ENCODE measurements at regions not wholly inside any gene's neighbourhood (a gene's known extent, or its start where the extent isn't known, plus 50 kb on each side); places are given as distances from the start of the nearest gene placed in this dataset.

DNA sequence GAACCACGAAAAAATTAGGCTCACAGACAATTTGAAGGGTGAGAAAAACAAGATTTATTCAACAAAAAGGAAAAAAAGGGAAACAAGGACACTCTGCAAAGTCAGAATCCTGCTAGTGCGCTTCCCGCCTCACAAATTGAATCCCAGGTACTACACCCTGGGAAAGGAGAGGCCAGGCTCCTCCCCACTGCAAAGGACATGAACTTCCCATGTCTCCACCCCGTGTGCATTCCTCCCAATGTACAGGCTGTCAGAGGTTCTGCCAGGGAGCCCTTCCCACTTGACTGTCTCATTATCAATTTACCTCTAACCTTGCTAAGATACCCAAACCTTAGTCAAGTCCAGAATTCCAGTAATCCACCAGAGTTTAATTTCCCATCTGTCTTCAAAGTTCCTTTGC, 70.4 kb upstream of the CDK1 start:
- no peaks in the 10 kb centered on the region for H3K27me3 ChIP-seq (ENCODE audit: insufficient read depth)
- peaks cover 17% of the 10 kb centered on the region for H3K36me3 Mint-ChIP-seq (ENCODE audit: low read depth)
- no peak overlapping the region for H3K27ac ChIP-seq (ENCODE audit: low read depth)
- H3K9me2 ChIP-seq (ENCODE audit: insufficient read depth), result no peaks in the 10 kb centered on the region
- H4K20me1 ChIP-seq (replicated peaks; ENCODE audit: insufficient read depth), result no peaks in the 10 kb centered on the region
- no peak for TF ChIP-seq ZNF114 (CRISPR knock-in tag; IDR thresholded peaks at IDR 0.05)
- TF ChIP-seq, protein P1, sequence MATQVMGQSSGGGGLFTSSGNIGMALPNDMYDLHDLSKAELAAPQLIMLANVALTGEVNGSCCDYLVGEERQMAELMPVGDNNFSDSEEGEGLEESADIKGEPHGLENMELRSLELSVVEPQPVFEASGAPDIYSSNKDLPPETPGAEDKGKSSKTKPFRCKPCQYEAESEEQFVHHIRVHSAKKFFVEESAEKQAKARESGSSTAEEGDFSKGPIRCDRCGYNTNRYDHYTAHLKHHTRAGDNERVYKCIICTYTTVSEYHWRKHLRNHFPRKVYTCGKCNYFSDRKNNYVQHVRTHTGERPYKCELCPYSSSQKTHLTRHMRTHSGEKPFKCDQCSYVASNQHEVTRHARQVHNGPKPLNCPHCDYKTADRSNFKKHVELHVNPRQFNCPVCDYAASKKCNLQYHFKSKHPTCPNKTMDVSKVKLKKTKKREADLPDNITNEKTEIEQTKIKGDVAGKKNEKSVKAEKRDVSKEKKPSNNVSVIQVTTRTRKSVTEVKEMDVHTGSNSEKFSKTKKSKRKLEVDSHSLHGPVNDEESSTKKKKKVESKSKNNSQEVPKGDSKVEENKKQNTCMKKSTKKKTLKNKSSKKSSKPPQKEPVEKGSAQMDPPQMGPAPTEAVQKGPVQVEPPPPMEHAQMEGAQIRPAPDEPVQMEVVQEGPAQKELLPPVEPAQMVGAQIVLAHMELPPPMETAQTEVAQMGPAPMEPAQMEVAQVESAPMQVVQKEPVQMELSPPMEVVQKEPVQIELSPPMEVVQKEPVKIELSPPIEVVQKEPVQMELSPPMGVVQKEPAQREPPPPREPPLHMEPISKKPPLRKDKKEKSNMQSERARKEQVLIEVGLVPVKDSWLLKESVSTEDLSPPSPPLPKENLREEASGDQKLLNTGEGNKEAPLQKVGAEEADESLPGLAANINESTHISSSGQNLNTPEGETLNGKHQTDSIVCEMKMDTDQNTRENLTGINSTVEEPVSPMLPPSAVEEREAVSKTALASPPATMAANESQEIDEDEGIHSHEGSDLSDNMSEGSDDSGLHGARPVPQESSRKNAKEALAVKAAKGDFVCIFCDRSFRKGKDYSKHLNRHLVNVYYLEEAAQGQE (IDR thresholded peaks at IDR 0.05; ENCODE audit: unreplicated experiment), result no peak
- TF ChIP-seq POLR2AphosphoS5 (IDR thresholded peaks at IDR 0.05; ENCODE audit: low read depth), result no peak
- no peak for TF ChIP-seq NANOG (IDR thresholded peaks at IDR 0.05; ENCODE audit: borderline replicate concordance)
- TF ChIP-seq EZH2 (IDR thresholded peaks at IDR 0.05; ENCODE audit: low read depth, unreplicated experiment), result no peak
- no peak for TF ChIP-seq EZH2phosphoT487 (IDR thresholded peaks at IDR 0.05; ENCODE audit: unreplicated experiment)
- TF ChIP-seq, protein P2, sequence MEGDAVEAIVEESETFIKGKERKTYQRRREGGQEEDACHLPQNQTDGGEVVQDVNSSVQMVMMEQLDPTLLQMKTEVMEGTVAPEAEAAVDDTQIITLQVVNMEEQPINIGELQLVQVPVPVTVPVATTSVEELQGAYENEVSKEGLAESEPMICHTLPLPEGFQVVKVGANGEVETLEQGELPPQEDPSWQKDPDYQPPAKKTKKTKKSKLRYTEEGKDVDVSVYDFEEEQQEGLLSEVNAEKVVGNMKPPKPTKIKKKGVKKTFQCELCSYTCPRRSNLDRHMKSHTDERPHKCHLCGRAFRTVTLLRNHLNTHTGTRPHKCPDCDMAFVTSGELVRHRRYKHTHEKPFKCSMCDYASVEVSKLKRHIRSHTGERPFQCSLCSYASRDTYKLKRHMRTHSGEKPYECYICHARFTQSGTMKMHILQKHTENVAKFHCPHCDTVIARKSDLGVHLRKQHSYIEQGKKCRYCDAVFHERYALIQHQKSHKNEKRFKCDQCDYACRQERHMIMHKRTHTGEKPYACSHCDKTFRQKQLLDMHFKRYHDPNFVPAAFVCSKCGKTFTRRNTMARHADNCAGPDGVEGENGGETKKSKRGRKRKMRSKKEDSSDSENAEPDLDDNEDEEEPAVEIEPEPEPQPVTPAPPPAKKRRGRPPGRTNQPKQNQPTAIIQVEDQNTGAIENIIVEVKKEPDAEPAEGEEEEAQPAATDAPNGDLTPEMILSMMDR (conservative IDR thresholded peaks at IDR 0.05; ENCODE audit: low read depth in 2 of 2), result no peak
- TF ChIP-seq, protein P3, sequence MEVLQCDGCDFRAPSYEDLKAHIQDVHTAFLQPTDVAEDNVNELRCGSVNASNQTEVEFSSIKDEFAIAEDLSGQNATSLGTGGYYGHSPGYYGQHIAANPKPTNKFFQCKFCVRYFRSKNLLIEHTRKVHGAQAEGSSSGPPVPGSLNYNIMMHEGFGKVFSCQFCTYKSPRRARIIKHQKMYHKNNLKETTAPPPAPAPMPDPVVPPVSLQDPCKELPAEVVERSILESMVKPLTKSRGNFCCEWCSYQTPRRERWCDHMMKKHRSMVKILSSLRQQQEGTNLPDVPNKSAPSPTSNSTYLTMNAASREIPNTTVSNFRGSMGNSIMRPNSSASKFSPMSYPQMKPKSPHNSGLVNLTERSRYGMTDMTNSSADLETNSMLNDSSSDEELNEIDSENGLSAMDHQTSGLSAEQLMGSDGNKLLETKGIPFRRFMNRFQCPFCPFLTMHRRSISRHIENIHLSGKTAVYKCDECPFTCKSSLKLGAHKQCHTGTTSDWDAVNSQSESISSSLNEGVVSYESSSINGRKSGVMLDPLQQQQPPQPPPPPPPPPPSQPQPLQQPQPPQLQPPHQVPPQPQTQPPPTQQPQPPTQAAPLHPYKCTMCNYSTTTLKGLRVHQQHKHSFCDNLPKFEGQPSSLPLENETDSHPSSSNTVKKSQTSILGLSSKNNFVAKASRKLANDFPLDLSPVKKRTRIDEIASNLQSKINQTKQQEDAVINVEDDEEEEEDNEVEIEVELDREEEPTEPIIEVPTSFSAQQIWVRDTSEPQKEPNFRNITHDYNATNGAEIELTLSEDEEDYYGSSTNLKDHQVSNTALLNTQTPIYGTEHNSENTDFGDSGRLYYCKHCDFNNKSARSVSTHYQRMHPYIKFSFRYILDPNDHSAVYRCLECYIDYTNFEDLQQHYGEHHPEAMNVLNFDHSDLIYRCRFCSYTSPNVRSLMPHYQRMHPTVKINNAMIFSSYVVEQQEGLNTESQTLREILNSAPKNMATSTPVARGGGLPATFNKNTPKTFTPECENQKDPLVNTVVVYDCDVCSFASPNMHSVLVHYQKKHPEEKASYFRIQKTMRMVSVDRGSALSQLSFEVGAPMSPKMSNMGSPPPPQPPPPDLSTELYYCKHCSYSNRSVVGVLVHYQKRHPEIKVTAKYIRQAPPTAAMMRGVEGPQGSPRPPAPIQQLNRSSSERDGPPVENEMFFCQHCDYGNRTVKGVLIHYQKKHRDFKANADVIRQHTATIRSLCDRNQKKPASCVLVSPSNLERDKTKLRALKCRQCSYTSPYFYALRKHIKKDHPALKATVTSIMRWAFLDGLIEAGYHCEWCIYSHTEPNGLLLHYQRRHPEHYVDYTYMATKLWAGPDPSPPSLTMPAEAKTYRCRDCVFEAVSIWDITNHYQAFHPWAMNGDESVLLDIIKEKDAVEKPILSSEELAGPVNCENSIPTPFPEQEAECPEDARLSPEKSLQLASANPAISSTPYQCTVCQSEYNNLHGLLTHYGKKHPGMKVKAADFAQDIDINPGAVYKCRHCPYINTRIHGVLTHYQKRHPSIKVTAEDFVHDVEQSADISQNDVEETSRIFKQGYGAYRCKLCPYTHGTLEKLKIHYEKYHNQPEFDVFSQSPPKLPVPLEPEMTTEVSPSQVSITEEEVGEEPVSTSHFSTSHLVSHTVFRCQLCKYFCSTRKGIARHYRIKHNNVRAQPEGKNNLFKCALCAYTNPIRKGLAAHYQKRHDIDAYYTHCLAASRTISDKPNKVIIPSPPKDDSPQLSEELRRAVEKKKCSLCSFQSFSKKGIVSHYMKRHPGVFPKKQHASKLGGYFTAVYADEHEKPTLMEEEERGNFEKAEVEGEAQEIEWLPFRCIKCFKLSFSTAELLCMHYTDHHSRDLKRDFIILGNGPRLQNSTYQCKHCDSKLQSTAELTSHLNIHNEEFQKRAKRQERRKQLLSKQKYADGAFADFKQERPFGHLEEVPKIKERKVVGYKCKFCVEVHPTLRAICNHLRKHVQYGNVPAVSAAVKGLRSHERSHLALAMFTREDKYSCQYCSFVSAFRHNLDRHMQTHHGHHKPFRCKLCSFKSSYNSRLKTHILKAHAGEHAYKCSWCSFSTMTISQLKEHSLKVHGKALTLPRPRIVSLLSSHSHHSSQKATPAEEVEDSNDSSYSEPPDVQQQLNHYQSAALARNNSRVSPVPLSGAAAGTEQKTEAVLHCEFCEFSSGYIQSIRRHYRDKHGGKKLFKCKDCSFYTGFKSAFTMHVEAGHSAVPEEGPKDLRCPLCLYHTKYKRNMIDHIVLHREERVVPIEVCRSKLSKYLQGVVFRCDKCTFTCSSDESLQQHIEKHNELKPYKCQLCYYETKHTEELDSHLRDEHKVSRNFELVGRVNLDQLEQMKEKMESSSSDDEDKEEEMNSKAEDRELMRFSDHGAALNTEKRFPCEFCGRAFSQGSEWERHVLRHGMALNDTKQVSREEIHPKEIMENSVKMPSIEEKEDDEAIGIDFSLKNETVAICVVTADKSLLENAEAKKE (CRISPR knock-in tag; IDR thresholded peaks at IDR 0.05), result no peak
- no peak for TF ChIP-seq STAT1 (IDR thresholded peaks at IDR 0.05; ENCODE audit: unreplicated experiment)
- no peak for TF ChIP-seq ZNF331 (CRISPR knock-in tag; IDR thresholded peaks at IDR 0.05; ENCODE audit: low read depth)
- TF ChIP-seq JUNB (IDR thresholded peaks at IDR 0.05; ENCODE audit: unreplicated experiment), result no peak
- TF ChIP-seq, protein P4, sequence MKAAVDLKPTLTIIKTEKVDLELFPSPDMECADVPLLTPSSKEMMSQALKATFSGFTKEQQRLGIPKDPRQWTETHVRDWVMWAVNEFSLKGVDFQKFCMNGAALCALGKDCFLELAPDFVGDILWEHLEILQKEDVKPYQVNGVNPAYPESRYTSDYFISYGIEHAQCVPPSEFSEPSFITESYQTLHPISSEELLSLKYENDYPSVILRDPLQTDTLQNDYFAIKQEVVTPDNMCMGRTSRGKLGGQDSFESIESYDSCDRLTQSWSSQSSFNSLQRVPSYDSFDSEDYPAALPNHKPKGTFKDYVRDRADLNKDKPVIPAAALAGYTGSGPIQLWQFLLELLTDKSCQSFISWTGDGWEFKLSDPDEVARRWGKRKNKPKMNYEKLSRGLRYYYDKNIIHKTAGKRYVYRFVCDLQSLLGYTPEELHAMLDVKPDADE (IDR thresholded peaks at IDR 0.05), result no peak
- no peak for TF ChIP-seq CREB1 (CRISPR knock-in tag; IDR thresholded peaks at IDR 0.05; ENCODE audit: low read depth)
- ATAC-seq (no peak), DNase-seq (ENCODE audit: low spot score) (no peak)
- H3K9me3 Mint-ChIP-seq, result peaks cover 19% of the 10 kb centered on the region
- no peak overlapping the region for H3K4me3 Mint-ChIP-seq
- H3K36me3 ChIP-seq (ENCODE audit: insufficient read depth), result 0 out of 2 replicates have a peak, but pooled peaks cover 4% of the 10 kb centered on the region
- H3K27me3 Mint-ChIP-seq (ENCODE audit: insufficient read depth, low read depth, poor library complexity), result no peaks in the 10 kb centered on the region
- peaks cover 9% of the 10 kb centered on the region for H3K79me2 ChIP-seq (replicated peaks; ENCODE audit: insufficient read depth)
- H3F3A ChIP-seq (replicated peaks; ENCODE audit: low read depth), result no peaks in the 10 kb centered on the region
- H3K4me1 Mint-ChIP-seq, result peaks cover 20% of the 10 kb centered on the region
- no peak overlapping the region for H3K4me2 ChIP-seq
- no peak overlapping the region for H3K27ac Mint-ChIP-seq
- peaks cover 18% of the 10 kb centered on the region for H3K4me1 ChIP-seq (ENCODE audit: insufficient read depth)
- no peak overlapping the region for H2AFZ ChIP-seq
- no peak overlapping the region for H3K4me3 ChIP-seq

Measured in GM23338 (cell line).